Activated CD4-positive, alpha-beta T cell treated with anti-CD3 and anti-CD28 coated beads, Interleukin-2, amount 10 ng/mL, durations not matched to agents 24 days and 14 days (primary cell): ENCODE measurements at regions not wholly inside any gene's neighbourhood (a gene's known extent, or its start where the extent isn't known, plus 50 kb on each side); places are given as distances from the start of the nearest gene placed in this dataset.

ENCODE experiments used
- DNase-seq: peaks from one replicate; pipeline ENCODE4 v3.0.0; 2022
- H3K27ac Mint-ChIP-seq: one replicate; pipeline ENCODE4 v1.8.0; 2022; ENCODE audit warnings: mild to moderate bottlenecking, mixed read lengths
- H3K27me3 Mint-ChIP-seq: one replicate; pipeline ENCODE4 v1.8.0; 2022; ENCODE audit warnings: mixed read lengths
- H3K36me3 Mint-ChIP-seq: one replicate; pipeline ENCODE4 v1.8.0; 2022; ENCODE audit warnings: low read depth, mild to moderate bottlenecking, mixed read lengths
- H3K4me1 Mint-ChIP-seq: one replicate; pipeline ENCODE4 v1.8.0; 2021; ENCODE audit warnings: mixed read lengths
- H3K4me3 Mint-ChIP-seq: one replicate; pipeline ENCODE4 v1.8.0; 2022; ENCODE audit warnings: mild to moderate bottlenecking, moderate library complexity, mixed read lengths
- H3K9me3 Mint-ChIP-seq: one replicate; pipeline ENCODE4 v1.8.0; 2021; ENCODE audit warnings: mixed read lengths
- intact Hi-C: fragments of 100-400 bp; cut with micrococcal nuclease; formaldehyde crosslinking; loops from one replicate; pipeline ENCODE4 v1.15.1; 2023

DNA sequence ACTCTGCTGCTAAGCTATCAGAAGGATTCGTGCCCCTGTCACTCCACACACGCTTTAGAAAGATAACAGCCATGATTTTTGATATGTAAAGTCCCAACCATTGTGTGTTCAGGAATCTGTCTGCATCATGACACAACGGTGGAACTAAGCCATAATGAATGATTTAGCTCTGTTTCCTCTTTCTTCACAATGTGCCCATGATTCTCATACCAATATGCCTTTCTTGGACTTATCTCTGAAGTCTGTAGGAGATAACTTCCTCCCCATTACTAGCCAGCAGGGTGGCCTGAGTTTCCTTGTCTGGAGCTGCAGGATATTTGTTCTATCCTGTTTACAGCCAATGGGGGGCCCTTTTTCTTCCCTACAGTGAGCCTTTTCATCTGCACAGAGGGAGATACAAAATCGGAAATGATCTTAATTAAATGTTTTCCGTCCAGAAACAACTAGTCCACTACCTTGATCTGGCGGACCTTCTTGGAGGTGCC lies 511.7 kb downstream of the USP25 start:
- no peaks in the 10 kb centered on the region for H3K4me1 Mint-ChIP-seq
- intact Hi-C loops = no loop called here
- no peaks in the 10 kb centered on the region for H3K36me3 Mint-ChIP-seq
- no peaks in the 10 kb centered on the region for H3K9me3 Mint-ChIP-seq
- no peak overlapping the region for H3K27ac Mint-ChIP-seq
- H3K4me3 Mint-ChIP-seq = no peak overlapping the region
- H3K27me3 Mint-ChIP-seq = no peaks in the 10 kb centered on the region
- no peak for DNase-seq

DNA sequence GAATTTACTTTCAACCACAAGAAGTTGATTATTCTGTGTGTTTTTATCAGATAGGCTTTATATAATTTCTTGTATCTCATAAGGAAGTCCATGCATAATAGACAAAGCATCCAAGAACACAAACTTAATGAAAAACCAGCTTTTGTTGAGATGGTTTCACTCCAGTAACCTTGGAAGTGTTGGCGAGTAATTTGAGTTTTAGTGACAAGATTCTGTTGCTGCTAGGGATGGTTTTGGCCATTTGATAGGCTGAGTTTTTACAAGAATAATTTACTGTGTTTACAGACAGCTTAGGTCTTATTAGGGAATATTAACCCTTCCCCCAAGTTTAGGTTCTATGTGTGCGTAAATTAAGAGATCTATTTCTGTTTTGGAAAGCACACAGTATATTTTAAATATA lies 513.6 kb downstream of the USP25 start:
- Mint-ChIP-seq H3K27ac (no peak overlapping the region), H3K4me1 (no peaks in the 10 kb centered on the region), H3K4me3 (no peak overlapping the region), H3K36me3 (no peaks in the 10 kb centered on the region), H3K9me3 (no peaks in the 10 kb centered on the region), H3K27me3 (no peaks in the 10 kb centered on the region)
- intact Hi-C loops = no loop called here
- DNase-seq = no peak

DNA sequence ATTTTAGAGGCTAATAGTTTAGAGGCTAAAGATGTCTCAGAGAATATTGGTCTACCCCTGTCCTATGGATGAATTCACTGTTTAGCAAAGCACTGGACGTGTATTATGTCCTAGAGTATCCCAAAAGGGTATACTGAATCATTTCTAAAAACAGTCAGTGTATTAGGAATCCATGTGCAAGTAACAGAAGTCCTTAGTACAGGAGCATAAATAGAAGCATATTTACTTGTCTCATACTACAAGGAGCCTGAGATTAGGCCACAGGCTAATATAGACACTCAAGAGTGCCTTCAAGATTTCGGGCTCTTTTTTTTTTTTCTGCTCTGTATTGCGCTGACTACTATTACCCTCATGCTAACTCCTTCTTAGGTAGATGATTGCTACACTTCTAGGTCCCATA lies 518.9 kb downstream of the USP25 start:
- Mint-ChIP-seq H3K4me1 (no peaks in the 10 kb centered on the region), H3K36me3 (no peaks in the 10 kb centered on the region)

DNA sequence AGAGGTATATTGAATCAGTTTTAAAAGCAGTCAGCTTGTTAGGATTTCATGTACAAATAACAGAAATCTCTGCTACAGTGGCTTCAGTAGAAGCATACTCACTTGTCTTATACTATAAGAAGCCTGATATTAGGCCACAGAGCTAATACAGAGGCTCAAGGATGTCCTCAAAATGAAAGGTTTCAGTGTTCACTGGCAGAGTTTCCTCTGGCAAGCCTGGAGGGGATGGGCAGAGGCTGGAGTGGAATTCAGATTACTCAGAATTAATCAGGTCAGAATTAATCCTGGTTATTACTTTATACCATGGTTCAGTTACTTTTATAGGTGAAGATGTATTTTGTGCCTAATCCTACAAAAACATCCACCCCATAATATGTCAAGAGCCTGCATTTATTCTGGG lies 520.5 kb downstream of the USP25 start:
- Mint-ChIP-seq H3K4me3 (no peak overlapping the region), H3K4me1 (no peaks in the 10 kb centered on the region), H3K9me3 (no peaks in the 10 kb centered on the region), H3K36me3 (no peaks in the 10 kb centered on the region), H3K27ac (no peak overlapping the region), H3K27me3 (no peaks in the 10 kb centered on the region)
- intact Hi-C loops = no loop called here
- no peak for DNase-seq

More for the DNA sequence above, 518.9 kb downstream of the USP25 start:
- no peaks in the 10 kb centered on the region for H3K9me3 Mint-ChIP-seq
- H3K27ac Mint-ChIP-seq = no peak overlapping the region
- no peaks in the 10 kb centered on the region for H3K27me3 Mint-ChIP-seq
- intact Hi-C loops = no loop called here
- DNase-seq = no peak
- H3K4me3 Mint-ChIP-seq = no peak overlapping the region

DNA sequence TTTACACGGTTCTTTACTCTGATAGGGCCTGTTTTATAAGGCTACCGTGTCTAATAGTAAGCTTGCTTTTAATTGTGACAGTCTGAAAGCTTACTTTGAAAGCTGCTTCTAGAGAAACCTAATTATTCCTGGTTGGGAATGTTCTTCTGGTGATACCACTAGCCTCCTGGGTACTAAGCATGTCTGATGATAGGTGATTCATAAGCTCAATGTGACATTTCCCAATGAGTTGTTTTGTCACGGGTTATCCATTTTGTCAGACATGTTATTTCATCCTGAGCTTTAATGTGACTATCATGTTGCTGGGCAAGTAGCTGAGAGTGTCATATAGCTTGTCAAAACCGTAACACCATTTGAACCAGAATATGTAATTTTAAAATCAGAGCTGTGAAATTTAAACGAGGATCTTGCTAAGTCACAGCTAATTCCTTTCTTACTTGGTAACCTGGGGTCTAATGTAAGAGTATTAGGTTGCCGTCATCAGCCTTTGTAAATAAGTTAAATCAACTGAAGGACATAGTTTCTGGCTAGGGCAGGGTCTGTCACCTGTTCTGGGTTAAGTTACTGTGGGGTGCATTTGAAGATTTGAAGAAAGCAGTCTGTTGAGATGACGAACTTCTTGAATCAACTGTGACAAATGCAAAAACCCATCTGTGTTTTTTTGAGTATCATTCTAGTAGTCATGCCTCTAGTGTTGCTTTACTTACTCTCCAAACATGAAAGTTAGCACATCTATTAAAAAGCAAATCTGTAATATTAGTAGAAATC lies 529.2 kb downstream of the USP25 start:
- no peaks in the 10 kb centered on the region for H3K36me3 Mint-ChIP-seq
- H3K4me1 Mint-ChIP-seq = no peaks in the 10 kb centered on the region
- H3K9me3 Mint-ChIP-seq = no peaks in the 10 kb centered on the region
- H3K27ac Mint-ChIP-seq = no peak overlapping the region
- DNase-seq = no peak
- intact Hi-C loops = no loop called here
- no peak overlapping the region for H3K4me3 Mint-ChIP-seq
- H3K27me3 Mint-ChIP-seq = no peaks in the 10 kb centered on the region

DNA sequence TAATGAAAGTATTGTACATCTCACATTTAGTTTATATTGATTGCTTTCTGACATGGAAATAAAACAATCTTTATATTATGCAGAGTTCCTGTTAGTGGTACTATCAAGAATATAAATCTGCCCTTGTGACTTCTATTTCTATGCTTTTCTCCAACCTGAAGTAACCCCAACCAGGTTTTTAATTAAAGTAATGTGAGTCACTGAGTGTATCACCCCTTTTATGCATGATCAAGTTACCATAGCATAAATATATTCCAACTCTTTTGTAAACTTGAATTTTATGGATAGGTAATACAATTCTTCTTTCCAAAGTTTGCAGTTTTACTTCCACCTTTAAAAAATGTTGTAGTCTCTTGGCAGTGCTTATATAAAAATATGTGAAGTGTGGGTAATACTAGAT lies 532.3 kb downstream of the USP25 start:
- Mint-ChIP-seq H3K36me3 (no peaks in the 10 kb centered on the region), H3K4me1 (no peaks in the 10 kb centered on the region), H3K4me3 (no peak overlapping the region), H3K9me3 (no peaks in the 10 kb centered on the region), H3K27ac (no peak overlapping the region), H3K27me3 (no peaks in the 10 kb centered on the region)
- intact Hi-C loops = no loop called here
- no peak for DNase-seq

DNA sequence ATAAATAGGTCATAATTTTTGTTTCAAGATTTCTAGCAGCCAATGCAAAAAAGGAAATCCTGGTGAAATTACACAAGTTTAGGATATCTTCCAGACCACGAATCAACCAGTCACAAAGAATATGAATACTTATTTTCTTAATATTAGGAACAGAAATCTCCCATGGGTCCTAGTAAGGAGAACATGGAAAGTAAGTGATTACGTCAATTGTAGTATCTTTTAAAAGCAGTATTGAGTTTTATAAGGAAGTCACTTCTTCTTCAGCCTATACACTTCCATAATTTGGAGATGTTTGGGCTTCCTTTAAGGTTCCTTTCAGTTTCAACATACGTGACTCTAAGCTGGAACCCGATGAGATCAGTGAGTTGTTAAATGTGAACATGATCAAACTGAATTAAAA lies 534.5 kb downstream of the USP25 start:
- no peak for DNase-seq

DNA sequence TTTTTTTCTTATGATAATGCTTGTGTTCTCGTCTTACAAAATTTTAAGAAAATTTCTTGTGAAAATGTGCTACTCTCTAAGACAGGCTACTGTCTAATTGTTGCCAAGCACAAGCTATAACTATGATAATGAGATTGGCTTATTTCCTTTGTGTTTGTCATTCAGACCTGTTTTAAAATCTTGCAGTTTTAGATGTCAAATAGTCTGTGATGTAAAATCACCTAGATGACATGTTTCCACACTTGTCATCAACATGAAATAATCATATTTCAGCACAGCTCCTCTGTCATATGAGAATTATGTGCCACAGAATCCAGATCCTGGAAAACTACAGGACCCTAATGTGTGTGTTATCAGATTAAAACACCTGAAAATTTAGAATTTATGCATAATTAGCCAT lies 539.7 kb downstream of the USP25 start:
- Mint-ChIP-seq H3K9me3 (no peaks in the 10 kb centered on the region), H3K27me3 (no peaks in the 10 kb centered on the region), H3K4me3 (no peak overlapping the region), H3K27ac (no peak overlapping the region), H3K36me3 (no peaks in the 10 kb centered on the region), H3K4me1 (no peaks in the 10 kb centered on the region)
- intact Hi-C loops = no loop called here
- no peak for DNase-seq

More for the DNA sequence above, 534.5 kb downstream of the USP25 start:
- H3K4me1 Mint-ChIP-seq = no peaks in the 10 kb centered on the region
- no peak overlapping the region for H3K4me3 Mint-ChIP-seq
- no peaks in the 10 kb centered on the region for H3K27me3 Mint-ChIP-seq
- intact Hi-C loops = no loop called here
- H3K27ac Mint-ChIP-seq = no peak overlapping the region
- H3K9me3 Mint-ChIP-seq = no peaks in the 10 kb centered on the region
- no peaks in the 10 kb centered on the region for H3K36me3 Mint-ChIP-seq

DNA sequence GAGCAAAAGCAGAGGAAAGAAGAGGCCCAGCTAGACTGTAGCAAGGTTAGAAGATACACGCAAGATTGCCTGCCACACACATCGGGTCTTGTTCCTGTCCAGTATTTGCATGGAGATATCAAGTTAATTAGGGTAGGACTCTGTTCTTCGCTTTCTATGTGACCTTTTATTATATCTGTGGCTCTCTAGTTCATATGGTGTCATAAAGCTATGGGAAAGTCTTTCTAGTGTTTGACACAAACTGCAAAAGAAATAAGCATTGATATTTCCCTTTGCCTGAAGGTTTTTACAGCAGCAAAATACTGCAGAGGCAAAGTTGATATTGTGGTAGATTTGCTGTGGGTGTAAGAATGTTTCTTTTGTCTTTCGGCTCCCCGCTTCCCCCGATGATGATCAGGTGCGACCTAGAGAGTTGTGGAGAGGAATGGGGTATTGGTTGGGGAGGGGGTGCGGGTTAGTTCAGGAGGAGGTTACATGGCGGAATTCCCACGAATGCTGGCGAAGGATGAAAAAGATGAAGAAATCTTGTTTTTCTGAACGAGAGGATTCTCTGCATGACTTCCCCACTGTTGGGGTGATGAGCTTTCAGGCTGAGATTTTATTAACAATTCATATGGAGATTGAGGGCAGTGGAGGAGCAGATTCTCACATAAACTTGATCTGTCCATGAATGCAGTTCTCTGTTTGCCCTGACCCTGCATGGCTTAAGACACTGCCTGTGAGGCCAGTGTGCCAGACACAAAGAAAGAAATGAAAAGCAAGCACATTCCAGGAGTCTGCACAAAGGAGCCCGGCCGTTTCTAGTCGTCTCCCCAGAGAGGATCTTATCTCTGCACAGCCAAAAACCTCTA lies 550.2 kb downstream of the USP25 start:
- Mint-ChIP-seq H3K4me1 (no peaks in the 10 kb centered on the region), H3K27ac (no peak overlapping the region), H3K36me3 (no peaks in the 10 kb centered on the region), H3K9me3 (no peaks in the 10 kb centered on the region), H3K27me3 (no peaks in the 10 kb centered on the region), H3K4me3 (no peak overlapping the region)
- intact Hi-C loops = no loop called here
- no peak for DNase-seq

DNA sequence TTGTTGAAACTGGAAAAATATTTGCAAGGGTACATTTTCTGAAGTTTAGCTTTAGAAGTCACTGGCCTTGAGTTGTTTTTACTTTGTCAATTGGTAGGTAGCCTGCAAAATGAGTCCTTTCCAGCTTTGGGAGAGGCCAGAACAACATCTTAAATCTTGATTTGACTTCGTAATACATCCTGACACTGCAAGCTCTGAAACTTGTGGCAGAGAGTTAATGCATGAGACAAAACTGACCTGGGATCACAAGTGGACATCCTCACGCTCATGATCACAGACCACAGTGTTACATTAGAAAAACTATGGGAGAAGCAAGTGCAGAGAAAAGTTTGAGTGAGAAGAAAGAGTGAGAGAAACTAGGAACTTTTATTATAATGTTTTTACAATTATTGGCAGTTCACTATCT lies 550.9 kb downstream of the USP25 start:
- Mint-ChIP-seq H3K9me3 (no peaks in the 10 kb centered on the region), H3K4me1 (no peaks in the 10 kb centered on the region), H3K27me3 (no peaks in the 10 kb centered on the region), H3K27ac (no peak overlapping the region), H3K4me3 (no peak overlapping the region), H3K36me3 (no peaks in the 10 kb centered on the region)
- intact Hi-C loops = no loop called here
- no peak for DNase-seq

DNA sequence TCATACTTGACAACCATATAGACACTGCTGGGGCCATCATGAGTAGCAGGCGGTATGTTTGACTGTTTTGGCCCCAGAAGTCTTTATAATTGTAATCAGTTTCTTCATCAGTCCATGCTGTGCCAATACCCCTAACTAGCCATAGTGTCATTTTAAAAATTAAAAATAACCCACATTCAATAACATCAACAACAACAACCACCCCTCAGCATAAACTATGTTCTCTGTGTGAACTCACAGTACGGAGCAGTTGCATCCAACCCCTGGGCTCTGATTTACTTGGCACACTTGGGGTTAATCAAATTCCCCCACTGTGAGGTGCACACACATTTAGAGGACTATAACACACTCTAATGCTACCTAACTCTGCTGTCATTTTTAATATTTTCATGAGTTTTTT lies 553.7 kb downstream of the USP25 start:
- H3K4me3 Mint-ChIP-seq = no peak overlapping the region
- H3K9me3 Mint-ChIP-seq = no peaks in the 10 kb centered on the region
- H3K27ac Mint-ChIP-seq = no peak overlapping the region
- H3K4me1 Mint-ChIP-seq = no peaks in the 10 kb centered on the region
- no peaks in the 10 kb centered on the region for H3K36me3 Mint-ChIP-seq
- intact Hi-C loops = no loop called here
- H3K27me3 Mint-ChIP-seq = no peaks in the 10 kb centered on the region
- no peak for DNase-seq

DNA sequence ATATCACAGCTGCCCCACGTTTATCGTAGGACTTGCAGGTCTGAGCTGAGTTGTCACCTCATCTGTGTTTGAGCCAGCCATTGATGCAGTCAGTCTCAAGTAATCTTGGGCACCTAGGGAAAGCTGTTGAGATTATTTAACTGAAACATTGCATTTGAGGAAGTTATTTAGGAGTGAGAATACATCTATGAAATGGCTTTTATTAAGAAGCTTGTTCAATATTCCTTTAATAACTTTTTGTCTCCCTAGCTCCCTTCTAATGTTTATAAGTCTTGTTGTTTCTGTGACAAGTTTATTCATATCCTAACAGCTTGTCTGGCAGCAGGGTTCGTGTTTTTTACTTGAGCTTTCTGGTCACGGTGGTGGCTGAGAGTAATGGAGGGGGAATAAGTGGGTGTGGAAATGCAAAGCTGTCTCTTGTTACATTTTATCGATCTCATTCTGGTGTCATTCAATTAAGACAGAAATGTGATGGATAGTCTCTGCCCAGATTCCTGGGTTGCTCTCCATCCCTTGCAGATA lies 555.9 kb downstream of the USP25 start:
- Mint-ChIP-seq H3K27ac (no peak overlapping the region), H3K4me1 (no peaks in the 10 kb centered on the region)
- DNase-seq = no peak

DNA sequence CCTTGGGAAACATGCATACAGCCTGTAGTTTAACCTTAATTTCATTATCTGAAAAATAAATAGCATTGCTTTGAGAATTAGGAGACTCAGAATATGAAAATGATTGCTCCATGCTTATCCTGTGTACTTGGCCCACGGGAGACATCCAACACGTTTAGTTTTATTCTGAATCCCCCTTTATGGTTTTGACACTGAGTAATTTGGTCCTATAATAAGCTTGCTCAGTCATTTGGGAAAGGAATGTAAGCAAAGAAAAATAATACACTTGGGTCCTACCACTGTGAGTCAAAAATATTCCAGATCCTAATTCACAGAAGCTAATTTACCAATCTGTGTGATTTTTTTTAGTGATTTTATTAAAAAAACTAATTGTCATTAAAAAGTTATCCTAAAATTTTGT lies 557.3 kb downstream of the USP25 start:
- Mint-ChIP-seq H3K4me3 (no peak overlapping the region), H3K9me3 (no peaks in the 10 kb centered on the region), H3K27ac (no peak overlapping the region), H3K27me3 (no peaks in the 10 kb centered on the region), H3K36me3 (no peaks in the 10 kb centered on the region), H3K4me1 (no peaks in the 10 kb centered on the region)
- intact Hi-C loops = no loop called here
- DNase-seq = no peak

More for the DNA sequence above, 555.9 kb downstream of the USP25 start:
- no peaks in the 10 kb centered on the region for H3K9me3 Mint-ChIP-seq
- no peak overlapping the region for H3K4me3 Mint-ChIP-seq
- intact Hi-C loops = no loop called here
- no peaks in the 10 kb centered on the region for H3K27me3 Mint-ChIP-seq
- no peaks in the 10 kb centered on the region for H3K36me3 Mint-ChIP-seq

DNA sequence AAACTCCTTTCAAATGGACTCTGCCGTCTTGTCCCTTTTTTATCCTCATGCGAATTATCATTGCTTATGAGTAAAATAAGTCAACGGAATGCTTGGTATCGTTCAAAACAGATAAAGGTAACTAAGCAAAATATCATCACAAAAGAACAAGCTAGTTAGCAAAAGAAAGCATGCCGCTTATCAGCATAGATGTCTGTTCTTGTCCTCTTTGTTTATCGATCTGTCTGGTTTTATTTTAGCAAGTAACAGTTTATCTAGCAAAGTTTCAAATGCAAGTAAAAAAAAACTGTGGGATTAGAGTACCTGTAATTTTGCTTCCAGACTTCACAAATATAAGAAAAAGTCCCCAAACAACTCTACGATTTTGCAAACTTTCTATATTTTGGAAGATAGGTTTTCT lies 561.5 kb downstream of the USP25 start:
- intact Hi-C loops = no loop called here
- H3K4me1 Mint-ChIP-seq = no peaks in the 10 kb centered on the region
- no peaks in the 10 kb centered on the region for H3K27me3 Mint-ChIP-seq
- H3K36me3 Mint-ChIP-seq = no peaks in the 10 kb centered on the region
- no peak overlapping the region for H3K4me3 Mint-ChIP-seq
- H3K27ac Mint-ChIP-seq = no peak overlapping the region
- no peaks in the 10 kb centered on the region for H3K9me3 Mint-ChIP-seq
- no peak for DNase-seq
